ENCODE measurements at regions not wholly inside any gene's neighbourhood (a gene's known extent, or its start where the extent isn't known, plus 50 kb on each side); places are given as distances from the start of the nearest gene placed in this dataset.

DNA sequence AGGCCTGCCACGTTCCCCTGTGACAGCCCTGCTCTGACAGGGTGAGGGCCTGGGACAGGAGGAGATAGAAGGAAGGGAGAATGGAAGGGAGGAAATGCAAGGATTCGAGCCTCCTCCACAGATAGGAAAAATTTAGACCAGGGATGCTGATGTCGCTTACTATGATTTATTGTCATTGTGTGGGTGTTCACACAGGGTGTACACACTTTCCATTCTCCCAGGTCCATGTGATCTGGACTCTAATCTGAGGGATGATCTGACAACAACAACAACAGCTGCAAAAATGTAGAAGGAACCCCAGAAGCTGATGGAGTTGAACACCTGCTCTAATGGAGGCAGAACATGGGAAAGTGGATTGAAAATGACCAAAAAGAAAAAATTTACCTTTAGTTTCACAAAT is 231.7 kb upstream of the TNP1 start:
- H3K4me3 Mint-ChIP-seq, result no peak overlapping the region

DNA sequence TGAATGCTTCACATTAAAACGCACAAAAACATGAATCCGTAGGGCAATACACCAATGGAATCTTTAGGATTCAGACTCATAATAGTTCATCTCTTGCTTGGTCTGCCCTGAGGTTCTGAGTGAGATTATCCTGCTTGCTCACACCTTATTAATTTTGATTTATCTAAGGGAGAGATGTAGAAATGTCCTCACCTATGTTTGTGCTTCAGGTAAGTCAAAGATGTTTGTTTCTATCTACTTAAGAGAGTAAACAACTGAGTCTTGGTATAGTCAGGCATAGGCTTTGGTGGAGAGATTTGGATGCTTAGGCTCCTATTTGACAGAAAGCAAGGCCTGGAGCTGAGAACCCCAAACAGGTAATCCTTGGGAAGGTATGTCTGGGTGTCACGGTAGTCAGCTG is 231.0 kb upstream of the TNP1 start:
- Mint-ChIP-seq H3K27ac (no peak overlapping the region), H3K27me3 (ENCODE audit: low read depth) (peaks cover 2% of the 10 kb centered on the region), H3K36me3 (ENCODE audit: low read depth) (no peaks in the 10 kb centered on the region), H3K9me3 (no peaks in the 10 kb centered on the region), H3K4me1 (ENCODE audit: low read depth) (peaks cover 18% of the 10 kb centered on the region), H3K4me3 (no peak overlapping the region)
- DNase-seq (ENCODE audit: low spot score), result no peak

More for the DNA sequence above, 231.7 kb upstream of the TNP1 start:
- Mint-ChIP-seq H3K4me1 (ENCODE audit: low read depth) (peaks cover 18% of the 10 kb centered on the region), H3K27ac (no peak overlapping the region), H3K27me3 (ENCODE audit: low read depth) (peaks cover 2% of the 10 kb centered on the region), H3K36me3 (ENCODE audit: low read depth) (no peaks in the 10 kb centered on the region), H3K9me3 (no peaks in the 10 kb centered on the region)
- DNase-seq (ENCODE audit: low spot score), result no peak

DNA sequence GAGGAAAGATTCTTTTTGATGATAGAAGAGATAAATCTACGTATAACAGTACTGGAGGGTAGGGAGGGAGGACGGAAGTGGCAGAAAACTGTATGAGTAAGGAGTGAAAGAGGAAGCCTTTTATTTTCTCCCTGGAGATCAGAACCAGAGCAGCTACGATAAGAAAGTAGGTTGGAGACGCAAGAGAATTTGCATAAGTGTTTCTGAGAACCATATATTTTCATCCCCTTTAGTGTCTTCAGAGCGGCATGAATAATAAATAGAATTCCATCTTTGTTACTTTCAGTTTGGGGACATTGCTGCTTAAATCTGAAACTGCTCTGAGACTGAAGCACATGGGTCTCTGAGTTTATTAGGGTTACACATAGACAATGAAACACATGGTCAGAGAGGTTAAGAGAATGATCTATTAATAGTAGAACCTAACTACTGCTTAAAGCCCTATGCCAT is 230.2 kb upstream of the TNP1 start:
- H3K4me1 Mint-ChIP-seq (ENCODE audit: low read depth), result peaks cover 15% of the 10 kb centered on the region
- no peaks in the 10 kb centered on the region for H3K9me3 Mint-ChIP-seq
- H3K27ac Mint-ChIP-seq, result peak overlapping the region; percentile 56
- H3K36me3 Mint-ChIP-seq (ENCODE audit: low read depth), result no peaks in the 10 kb centered on the region
- DNase-seq (ENCODE audit: low spot score), result peak; percentile 39
- H3K4me3 Mint-ChIP-seq, result peak overlapping the region; percentile 62
- H3K27me3 Mint-ChIP-seq (ENCODE audit: low read depth), result peaks cover 4% of the 10 kb centered on the region

DNA sequence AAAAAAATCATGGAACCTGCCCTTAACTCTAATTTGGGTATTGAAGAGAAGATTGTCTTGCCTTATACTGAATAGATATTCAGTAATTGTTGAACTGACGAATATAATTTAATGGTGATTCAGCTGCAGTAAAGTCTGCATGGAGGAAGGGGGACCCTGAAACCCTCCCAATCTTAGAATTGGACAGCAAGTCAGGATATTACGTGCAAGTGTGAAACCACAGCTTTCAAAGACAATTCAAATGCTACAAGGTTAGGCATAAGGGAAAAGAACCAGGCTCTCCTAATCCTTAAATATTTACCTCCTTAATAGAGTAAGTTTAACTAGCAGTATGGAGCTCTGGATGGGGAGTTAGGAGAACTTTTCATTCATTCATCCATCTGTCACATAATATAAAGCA is 226.9 kb upstream of the TNP1 start:
- Mint-ChIP-seq H3K36me3 (ENCODE audit: low read depth) (no peaks in the 10 kb centered on the region), H3K27ac (no peak overlapping the region), H3K4me3 (no peak overlapping the region), H3K4me1 (ENCODE audit: low read depth) (peaks cover 14% of the 10 kb centered on the region), H3K9me3 (no peaks in the 10 kb centered on the region), H3K27me3 (ENCODE audit: low read depth) (peaks cover 6% of the 10 kb centered on the region)
- DNase-seq (ENCODE audit: low spot score), result no peak

DNA sequence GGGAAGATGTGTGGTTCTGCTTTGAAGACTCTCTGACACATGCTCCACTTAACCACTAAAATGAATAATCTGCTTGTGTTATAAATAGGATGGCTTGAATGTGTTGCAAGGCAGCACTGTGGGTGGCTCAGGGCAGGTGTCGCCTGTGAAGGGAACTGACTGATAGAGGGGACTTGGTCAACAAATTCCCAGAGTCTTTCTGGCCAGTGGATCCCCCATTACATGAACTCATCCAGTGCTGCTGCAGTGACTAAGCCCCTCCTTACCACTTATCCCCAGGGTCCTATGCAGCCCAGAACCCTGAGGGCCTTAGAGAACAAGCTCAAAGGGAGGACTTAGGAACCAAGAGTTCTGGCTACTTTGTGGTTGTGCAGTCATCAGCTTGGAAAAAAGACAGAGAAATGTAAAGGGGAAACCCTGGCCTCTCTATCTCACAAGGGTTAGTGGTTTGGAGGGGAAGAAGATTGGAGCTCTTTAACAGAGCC is 226.2 kb upstream of the TNP1 start:
- peak; percentile 11 for DNase-seq (ENCODE audit: low spot score)
- Mint-ChIP-seq H3K36me3 (ENCODE audit: low read depth) (no peaks in the 10 kb centered on the region), H3K9me3 (no peaks in the 10 kb centered on the region), H3K4me3 (no peak overlapping the region), H3K4me1 (ENCODE audit: low read depth) (peaks cover 13% of the 10 kb centered on the region), H3K27ac (no peak overlapping the region), H3K27me3 (ENCODE audit: low read depth) (peaks cover 10% of the 10 kb centered on the region)

DNA sequence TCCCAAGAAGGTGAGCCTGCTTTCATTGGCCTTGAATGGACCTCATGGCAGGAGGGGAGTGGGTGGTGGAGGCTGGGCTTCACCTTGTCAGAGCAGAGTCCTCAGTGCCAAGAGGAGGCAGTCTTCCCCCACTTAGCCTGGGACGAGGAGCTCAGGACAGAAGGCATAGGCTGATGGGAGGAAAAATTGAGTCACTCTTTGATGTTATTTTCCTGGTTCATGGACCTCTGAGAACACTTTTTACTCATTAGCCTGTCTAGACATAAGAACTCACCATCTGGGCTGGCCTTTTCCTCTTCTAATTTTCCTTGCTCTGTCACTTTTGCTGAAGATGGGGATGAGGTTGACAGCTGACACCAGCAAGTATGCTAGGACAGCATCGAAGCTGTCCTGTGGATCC is 225.7 kb upstream of the TNP1 start:
- no peak for DNase-seq (ENCODE audit: low spot score)
- H3K36me3 Mint-ChIP-seq (ENCODE audit: low read depth), result no peaks in the 10 kb centered on the region
- H3K4me1 Mint-ChIP-seq (ENCODE audit: low read depth), result peaks cover 10% of the 10 kb centered on the region
- no peak overlapping the region for H3K27ac Mint-ChIP-seq
- H3K9me3 Mint-ChIP-seq, result no peaks in the 10 kb centered on the region
- H3K4me3 Mint-ChIP-seq, result no peak overlapping the region
- H3K27me3 Mint-ChIP-seq (ENCODE audit: low read depth), result peaks cover 12% of the 10 kb centered on the region

DNA sequence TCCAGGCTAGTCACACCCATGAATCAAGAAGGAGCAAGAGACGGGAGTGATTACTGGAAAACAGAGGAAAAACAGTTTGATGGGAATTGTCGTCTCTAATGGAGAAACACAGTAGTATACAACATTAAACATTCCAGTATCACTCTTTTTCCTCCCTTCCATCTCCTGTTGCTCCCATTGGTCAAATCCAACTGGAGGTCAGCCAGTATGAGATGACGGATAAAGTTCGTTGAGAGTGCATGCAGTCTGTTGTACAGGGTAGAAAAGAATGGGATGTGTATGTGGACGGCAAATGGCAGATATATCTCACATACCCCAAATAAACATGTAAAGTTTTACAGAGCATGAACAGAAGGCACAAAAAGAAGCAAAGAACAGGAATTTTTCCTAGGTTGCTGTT is 221.9 kb upstream of the TNP1 start:
- peaks cover 2% of the 10 kb centered on the region for H3K4me1 Mint-ChIP-seq (ENCODE audit: low read depth)
- no peak overlapping the region for H3K4me3 Mint-ChIP-seq
- peaks cover 16% of the 10 kb centered on the region for H3K27me3 Mint-ChIP-seq (ENCODE audit: low read depth)
- no peaks in the 10 kb centered on the region for H3K36me3 Mint-ChIP-seq (ENCODE audit: low read depth)
- no peak for DNase-seq (ENCODE audit: low spot score)
- no peak overlapping the region for H3K27ac Mint-ChIP-seq
- H3K9me3 Mint-ChIP-seq, result no peaks in the 10 kb centered on the region

DNA sequence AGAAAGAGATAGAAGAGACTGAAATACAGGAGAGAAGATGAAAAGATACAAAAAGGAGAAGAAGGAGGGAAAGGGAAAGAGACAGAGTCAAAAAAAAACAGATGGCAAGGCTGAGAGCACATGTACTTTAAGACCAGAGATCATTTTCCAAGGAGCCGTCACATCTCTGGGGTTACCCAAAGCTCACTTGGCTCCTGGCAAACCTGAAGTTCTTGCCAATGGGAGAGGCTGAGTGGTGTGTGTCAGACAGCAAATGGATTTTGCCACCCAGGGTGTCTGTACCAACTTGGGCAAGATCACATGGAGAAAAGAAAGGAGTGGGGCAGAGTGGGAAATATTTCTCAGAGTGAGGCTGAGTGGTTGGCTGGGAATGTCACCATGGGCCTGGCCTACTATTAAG is 219.3 kb upstream of the TNP1 start:
- H3K36me3 Mint-ChIP-seq (ENCODE audit: low read depth), result no peaks in the 10 kb centered on the region
- H3K4me3 Mint-ChIP-seq, result no peak overlapping the region
- no peaks in the 10 kb centered on the region for H3K4me1 Mint-ChIP-seq (ENCODE audit: low read depth)
- DNase-seq (ENCODE audit: low spot score), result no peak
- H3K27me3 Mint-ChIP-seq (ENCODE audit: low read depth), result peaks cover 13% of the 10 kb centered on the region
- H3K27ac Mint-ChIP-seq, result no peak overlapping the region
- H3K9me3 Mint-ChIP-seq, result no peaks in the 10 kb centered on the region

DNA sequence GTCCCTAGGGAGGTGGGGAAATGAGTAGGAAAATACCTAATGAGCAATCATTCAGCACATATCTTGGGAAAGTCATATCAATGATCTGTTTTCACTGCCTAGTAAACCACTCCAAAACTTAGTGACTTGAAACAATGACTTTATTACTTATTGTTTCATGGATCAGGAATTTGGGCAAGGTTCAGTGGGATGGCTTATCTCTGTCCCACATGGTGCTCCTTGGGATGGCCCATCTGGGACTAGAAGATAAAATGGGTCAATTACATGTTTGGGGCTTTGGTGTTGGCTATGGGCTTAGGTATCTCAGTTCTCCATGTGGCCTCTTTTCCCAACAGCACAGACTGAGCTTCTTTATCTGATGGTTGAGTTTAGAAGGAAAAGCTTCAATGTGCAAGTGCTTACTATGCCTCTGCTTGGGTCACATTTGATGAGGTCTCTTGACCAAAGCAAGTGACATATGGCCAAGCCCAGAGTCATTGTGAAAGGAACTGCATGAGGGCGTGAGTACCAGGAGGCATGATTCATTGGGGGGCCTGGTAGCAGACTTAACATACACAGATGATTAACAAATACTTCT is 218.1 kb upstream of the TNP1 start:
- no peak overlapping the region for H3K27ac Mint-ChIP-seq
- no peak overlapping the region for H3K4me3 Mint-ChIP-seq
- no peaks in the 10 kb centered on the region for H3K36me3 Mint-ChIP-seq (ENCODE audit: low read depth)
- H3K9me3 Mint-ChIP-seq, result no peaks in the 10 kb centered on the region
- H3K4me1 Mint-ChIP-seq (ENCODE audit: low read depth), result no peaks in the 10 kb centered on the region
- no peak for DNase-seq (ENCODE audit: low spot score)
- peaks cover 10% of the 10 kb centered on the region for H3K27me3 Mint-ChIP-seq (ENCODE audit: low read depth)

DNA sequence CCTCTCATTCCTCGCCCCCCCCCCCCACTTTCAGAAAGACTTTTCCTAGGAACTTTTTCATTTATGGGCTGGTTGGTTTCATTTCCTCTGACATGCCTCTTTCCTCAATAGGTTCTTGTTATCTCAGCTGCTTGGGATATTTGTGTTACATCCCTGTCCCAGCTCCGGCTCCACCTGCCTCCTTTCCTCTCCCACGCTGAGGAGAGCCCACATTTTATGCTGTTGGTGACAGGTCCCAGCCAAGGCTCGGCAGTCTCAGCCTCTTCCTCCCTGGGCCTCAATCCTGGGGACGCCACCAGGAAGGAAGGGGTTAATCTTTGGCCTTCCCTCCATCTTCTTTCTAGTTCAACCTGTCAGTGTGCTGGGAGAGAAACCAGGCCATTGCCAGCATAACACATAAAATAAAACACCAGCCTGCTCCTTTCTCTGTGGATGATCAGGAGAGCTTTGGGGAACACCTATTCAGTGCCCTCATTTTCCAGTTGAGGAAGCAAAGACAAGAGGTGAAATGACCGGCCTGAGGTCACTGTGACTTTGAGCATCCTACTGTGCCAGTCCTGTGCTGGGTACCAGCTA is 216.9 kb upstream of the TNP1 start:
- Mint-ChIP-seq H3K4me1 (ENCODE audit: low read depth) (no peaks in the 10 kb centered on the region), H3K27ac (no peak overlapping the region), H3K27me3 (ENCODE audit: low read depth) (peaks cover 10% of the 10 kb centered on the region), H3K36me3 (ENCODE audit: low read depth) (no peaks in the 10 kb centered on the region), H3K4me3 (no peak overlapping the region), H3K9me3 (no peaks in the 10 kb centered on the region)
- no peak for DNase-seq (ENCODE audit: low spot score)

DNA sequence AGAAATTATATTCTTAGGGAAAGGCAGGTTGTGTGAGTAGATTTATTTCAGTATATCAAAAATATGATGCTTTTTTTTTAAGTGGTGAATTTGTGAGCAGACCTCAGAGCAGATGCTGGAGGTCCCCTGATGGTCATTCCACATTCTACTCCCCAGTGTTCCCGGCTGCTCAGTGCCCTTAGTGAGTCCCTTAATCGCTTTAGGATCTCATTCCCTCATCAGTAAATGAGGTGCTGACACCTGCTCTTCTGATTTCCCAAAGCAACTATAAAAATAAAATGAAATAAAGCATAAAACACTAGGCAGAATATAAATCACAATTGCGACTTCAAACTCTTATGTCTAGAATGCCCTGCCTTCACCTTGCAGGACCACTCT is 216.2 kb upstream of the TNP1 start:
- H3K27me3 Mint-ChIP-seq (ENCODE audit: low read depth), result peaks cover 5% of the 10 kb centered on the region
- no peaks in the 10 kb centered on the region for H3K4me1 Mint-ChIP-seq (ENCODE audit: low read depth)
- no peaks in the 10 kb centered on the region for H3K36me3 Mint-ChIP-seq (ENCODE audit: low read depth)
- no peak for DNase-seq (ENCODE audit: low spot score)
- no peak overlapping the region for H3K27ac Mint-ChIP-seq
- H3K9me3 Mint-ChIP-seq, result no peaks in the 10 kb centered on the region
- no peak overlapping the region for H3K4me3 Mint-ChIP-seq

DNA sequence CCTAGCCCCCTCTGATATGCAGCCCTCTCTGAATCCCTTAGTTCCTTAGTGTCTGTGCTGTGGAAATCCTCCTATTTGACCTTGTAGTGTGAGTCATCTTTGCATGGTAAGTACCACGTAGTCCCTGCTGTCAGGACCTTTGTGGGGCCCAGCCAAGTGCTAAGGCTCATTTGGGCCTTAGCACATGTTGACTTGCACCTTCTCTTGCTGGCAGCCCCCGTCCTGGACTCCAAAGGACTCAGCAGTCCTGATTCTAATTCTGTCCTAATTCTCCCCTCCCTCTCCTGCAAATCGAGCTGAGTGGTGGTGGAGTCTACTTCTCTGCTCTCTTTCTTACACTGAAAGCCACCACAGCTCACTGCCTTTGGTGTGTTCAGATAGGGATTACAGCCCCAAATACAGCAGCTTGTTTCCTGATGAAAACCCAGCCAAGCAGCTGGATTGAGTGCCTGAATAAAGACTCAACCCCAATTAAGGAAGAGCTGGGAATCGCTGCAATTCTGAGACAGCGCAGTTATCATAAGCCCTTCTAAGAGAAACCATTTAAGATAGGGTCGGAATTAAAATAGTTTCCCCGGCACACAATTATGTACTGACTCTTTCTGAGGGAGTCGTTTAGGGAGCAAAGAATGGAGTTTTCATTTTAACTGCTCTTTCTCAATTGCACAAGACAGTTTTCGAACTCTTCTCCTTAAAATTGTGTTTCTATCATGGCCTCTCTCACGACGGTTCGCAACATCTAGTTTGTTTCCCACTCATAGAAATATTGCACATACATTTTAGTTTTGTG is 215.6 kb upstream of the TNP1 start:
- H3K27me3 Mint-ChIP-seq (ENCODE audit: low read depth), result peaks cover 4% of the 10 kb centered on the region
- no peaks in the 10 kb centered on the region for H3K36me3 Mint-ChIP-seq (ENCODE audit: low read depth)
- no peaks in the 10 kb centered on the region for H3K9me3 Mint-ChIP-seq
- H3K4me3 Mint-ChIP-seq, result no peak overlapping the region
- no peak for DNase-seq (ENCODE audit: low spot score)
- H3K27ac Mint-ChIP-seq, result no peak overlapping the region
- no peaks in the 10 kb centered on the region for H3K4me1 Mint-ChIP-seq (ENCODE audit: low read depth)

DNA sequence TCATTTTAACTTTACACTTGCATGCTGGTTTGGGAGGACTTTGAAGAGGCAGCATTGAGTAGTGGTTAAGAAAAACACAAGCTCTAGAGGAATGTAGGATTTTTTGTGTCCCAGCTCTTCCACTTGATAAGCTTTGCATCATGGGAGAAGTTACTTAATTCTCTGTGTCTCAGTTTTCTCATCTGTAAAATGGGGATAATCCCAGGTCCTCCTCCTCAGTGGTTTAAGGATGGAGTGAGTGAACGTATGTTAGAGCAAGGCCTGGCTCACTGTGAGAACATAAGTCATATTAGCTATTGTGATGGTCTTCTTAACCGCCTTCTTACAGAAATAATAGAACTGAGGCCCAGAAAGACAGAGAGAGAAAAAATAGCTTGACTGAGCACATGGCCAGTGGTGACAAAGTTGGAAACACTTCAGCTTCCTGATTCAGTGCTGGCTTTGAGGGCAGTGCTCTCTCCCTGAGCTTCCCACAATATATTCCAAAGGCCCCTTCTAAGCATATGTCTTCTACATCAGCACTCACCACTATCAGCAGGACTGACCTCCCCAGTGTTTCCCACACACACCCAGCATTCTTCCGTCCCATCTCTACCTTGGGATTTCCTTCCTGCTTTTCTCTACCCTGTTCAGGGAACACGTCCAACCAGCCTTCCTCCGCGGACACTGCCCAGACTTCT is 214.9 kb upstream of the TNP1 start:
- Mint-ChIP-seq H3K4me1 (ENCODE audit: low read depth) (no peaks in the 10 kb centered on the region), H3K27ac (no peak overlapping the region), H3K9me3 (no peaks in the 10 kb centered on the region), H3K27me3 (ENCODE audit: low read depth) (peaks cover 4% of the 10 kb centered on the region), H3K36me3 (ENCODE audit: low read depth) (no peaks in the 10 kb centered on the region), H3K4me3 (no peak overlapping the region)
- no peak for DNase-seq (ENCODE audit: low spot score)

DNA sequence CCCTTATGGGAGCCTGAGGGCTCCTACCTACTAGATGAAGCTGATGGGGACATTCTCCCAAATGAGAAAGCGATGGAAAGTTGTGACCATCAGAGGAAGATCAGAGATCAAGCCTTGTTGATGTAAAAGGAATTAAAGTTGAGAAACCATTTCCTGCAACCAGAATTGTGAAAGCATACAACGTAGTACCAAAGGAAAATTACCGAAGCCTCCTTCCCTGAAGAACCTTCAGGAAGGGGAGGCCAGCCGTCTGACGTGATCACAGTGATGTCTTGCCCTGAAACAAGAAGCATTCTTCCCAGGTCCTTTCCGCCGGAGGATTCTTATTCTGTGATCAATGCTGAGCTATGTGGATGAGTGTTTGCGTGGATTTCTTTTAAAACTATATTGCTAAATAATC is 211.6 kb upstream of the TNP1 start:
- no peaks in the 10 kb centered on the region for H3K4me1 Mint-ChIP-seq (ENCODE audit: low read depth)
- no peaks in the 10 kb centered on the region for H3K36me3 Mint-ChIP-seq (ENCODE audit: low read depth)
- no peak for DNase-seq (ENCODE audit: low spot score)
- no peak overlapping the region for H3K4me3 Mint-ChIP-seq
- H3K27ac Mint-ChIP-seq, result no peak overlapping the region
- peaks cover 6% of the 10 kb centered on the region for H3K9me3 Mint-ChIP-seq
- no peaks in the 10 kb centered on the region for H3K27me3 Mint-ChIP-seq (ENCODE audit: low read depth)
